ENCODE measurements at regions not wholly inside any gene's neighbourhood (a gene's known extent, or its start where the extent isn't known, plus 50 kb on each side); places are given as distances from the start of the nearest gene placed in this dataset.

- H3K4me3 ChIP-seq (ENCODE audit: low read depth in 1 of 2, low read length in 2 of 2) = no peak overlapping the region
- no peaks in the 10 kb centered on the region for H3K4me1 ChIP-seq (ENCODE audit: insufficient read depth, low read length)
- H3K9me3 ChIP-seq (ENCODE audit: low read length) = no peaks in the 10 kb centered on the region
- H3K27ac ChIP-seq (ENCODE audit: low read depth, low read length) = no peak overlapping the region
- no peaks in the 10 kb centered on the region for H3K36me3 ChIP-seq (ENCODE audit: insufficient read depth, low read length)
- H3K27me3 ChIP-seq (ENCODE audit: control insufficient read depth in 1 of 2, insufficient read depth in 2 of 2, low read length in 2 of 2) = no peaks in the 10 kb centered on the region
- H3K9ac ChIP-seq (ENCODE audit: low read length) = no peak overlapping the region
Observed at GRCh38 chr22:48943567-48944432, 883.9 kb downstream of the BRD1 start.

- no peak overlapping the region for H3K4me3 ChIP-seq (ENCODE audit: low read depth in 1 of 2, low read length in 2 of 2)
- no peak overlapping the region for H3K9ac ChIP-seq (ENCODE audit: low read length)
- no peaks in the 10 kb centered on the region for H3K4me1 ChIP-seq (ENCODE audit: insufficient read depth, low read length)
- no peaks in the 10 kb centered on the region for H3K36me3 ChIP-seq (ENCODE audit: insufficient read depth, low read length)
- H3K27me3 ChIP-seq (ENCODE audit: control insufficient read depth in 1 of 2, insufficient read depth in 2 of 2, low read length in 2 of 2) = no peaks in the 10 kb centered on the region
- no peaks in the 10 kb centered on the region for H3K9me3 ChIP-seq (ENCODE audit: low read length)
- no peak overlapping the region for H3K27ac ChIP-seq (ENCODE audit: low read depth, low read length)
Observed at GRCh38 chr22:48942698-48943566, 884.7 kb downstream of the BRD1 start.

DNA sequence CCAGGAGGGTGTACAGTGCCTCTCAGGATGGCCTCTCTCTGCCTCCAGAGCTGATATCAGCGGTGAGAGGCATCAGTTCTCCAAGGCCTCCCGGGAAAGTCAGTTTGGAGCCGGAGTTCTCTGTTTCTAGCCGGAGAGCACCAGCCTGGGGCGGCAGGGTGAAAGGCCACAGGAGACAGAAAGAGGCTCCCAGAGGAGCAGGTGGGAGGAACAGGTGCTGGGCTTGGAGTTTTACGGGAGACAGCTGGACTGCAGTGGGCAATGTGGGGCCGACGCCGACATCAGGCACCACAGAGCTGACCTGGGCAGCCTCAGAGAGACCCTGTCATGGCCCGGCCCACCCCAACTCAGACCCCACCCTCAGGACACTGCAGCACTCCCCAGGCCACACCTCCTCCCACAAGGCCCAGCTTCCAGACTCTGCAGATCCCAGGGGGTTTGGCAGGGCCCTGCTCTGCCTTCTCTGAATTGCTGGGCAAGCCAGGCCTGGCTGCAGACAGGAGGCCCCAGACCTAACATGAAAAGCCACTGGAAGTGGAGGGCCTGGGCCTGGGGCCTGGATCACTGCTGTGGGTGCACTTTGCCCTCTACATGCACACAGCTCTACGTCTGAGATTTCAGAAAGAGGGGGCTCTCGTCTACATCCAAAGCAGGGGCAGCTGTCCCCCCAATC lies 885.6 kb downstream of the BRD1 start:
- Histone ChIP-seq H3K36me3 (ENCODE audit: insufficient read depth, low read length) (no peaks in the 10 kb centered on the region), H3K4me3 (ENCODE audit: low read depth in 1 of 2, low read length in 2 of 2) (no peak overlapping the region), H3K9me3 (ENCODE audit: low read length) (no peaks in the 10 kb centered on the region), H3K4me1 (ENCODE audit: insufficient read depth, low read length) (no peaks in the 10 kb centered on the region), H3K27ac (ENCODE audit: low read depth, low read length) (no peak overlapping the region), H3K27me3 (ENCODE audit: control insufficient read depth in 1 of 2, insufficient read depth in 2 of 2, low read length in 2 of 2) (no peaks in the 10 kb centered on the region), H3K9ac (ENCODE audit: low read length) (no peak overlapping the region)

DNA sequence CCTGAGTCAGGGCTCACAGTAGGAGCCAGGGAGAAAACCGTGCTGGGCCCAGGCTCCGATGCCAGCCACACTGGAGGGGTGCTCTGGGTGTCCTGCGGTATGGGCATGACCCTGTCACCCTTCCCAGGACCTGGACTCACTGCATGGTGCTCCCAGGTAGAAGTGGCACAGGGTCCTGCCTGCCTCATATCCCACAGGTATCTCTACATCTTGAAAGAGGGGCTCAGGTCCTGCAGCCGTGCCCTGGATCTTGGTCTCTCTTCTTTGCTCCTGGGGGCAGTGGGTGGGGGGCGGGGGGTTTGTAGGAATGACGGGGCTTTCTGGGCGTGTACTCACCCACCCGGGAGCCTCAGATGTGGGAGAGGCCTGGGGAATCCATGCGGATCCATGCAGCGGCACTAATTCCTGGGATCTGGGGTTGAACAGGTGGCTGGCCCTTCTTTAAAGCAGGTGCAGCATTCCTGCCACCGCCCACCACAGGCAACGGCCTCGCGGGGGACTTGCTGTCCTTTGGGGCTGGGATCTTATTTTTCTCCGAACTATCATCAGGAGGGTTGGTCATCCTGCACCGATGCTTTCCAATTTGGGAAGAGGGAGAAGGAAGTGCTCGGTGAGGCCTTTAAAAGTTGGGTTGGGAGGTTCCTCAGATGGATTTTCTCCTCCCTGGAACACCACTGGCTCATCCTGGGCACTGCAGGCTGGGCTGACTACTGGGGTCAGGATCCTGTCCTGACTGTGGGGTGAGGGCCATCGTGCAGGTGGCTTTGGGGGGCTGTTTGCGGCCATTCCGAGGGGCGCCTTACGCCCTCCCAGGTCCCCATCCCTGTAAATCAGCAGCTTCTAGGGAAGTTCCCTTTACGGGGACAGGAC lies 886.4 kb downstream of the BRD1 start:
- Histone ChIP-seq H3K4me1 (ENCODE audit: insufficient read depth, low read length) (no peaks in the 10 kb centered on the region), H3K27me3 (ENCODE audit: control insufficient read depth in 1 of 2, insufficient read depth in 2 of 2, low read length in 2 of 2) (no peaks in the 10 kb centered on the region), H3K9me3 (ENCODE audit: low read length) (no peaks in the 10 kb centered on the region), H3K27ac (ENCODE audit: low read depth, low read length) (no peak overlapping the region), H3K9ac (ENCODE audit: low read length) (no peak overlapping the region), H3K4me3 (ENCODE audit: low read depth in 1 of 2, low read length in 2 of 2) (no peak overlapping the region), H3K36me3 (ENCODE audit: insufficient read depth, low read length) (no peaks in the 10 kb centered on the region)

GRCh38 chr22:48940266-48941032 lies 887.2 kb downstream of the BRD1 start:
- no peaks in the 10 kb centered on the region for H3K9me3 ChIP-seq (ENCODE audit: low read length)
- no peak overlapping the region for H3K9ac ChIP-seq (ENCODE audit: low read length)

GRCh38 chr22:48939441-48940265 lies 888.0 kb downstream of the BRD1 start:
- Histone ChIP-seq H3K9ac (ENCODE audit: low read length) (no peak overlapping the region), H3K4me1 (ENCODE audit: insufficient read depth, low read length) (no peaks in the 10 kb centered on the region), H3K27me3 (ENCODE audit: control insufficient read depth in 1 of 2, insufficient read depth in 2 of 2, low read length in 2 of 2) (no peaks in the 10 kb centered on the region), H3K9me3 (ENCODE audit: low read length) (no peaks in the 10 kb centered on the region), H3K36me3 (ENCODE audit: insufficient read depth, low read length) (no peaks in the 10 kb centered on the region), H3K4me3 (ENCODE audit: low read depth in 1 of 2, low read length in 2 of 2) (no peak overlapping the region), H3K27ac (ENCODE audit: low read depth, low read length) (no peak overlapping the region)

More at GRCh38 chr22:48940266-48941032, 887.2 kb downstream of the BRD1 start:
- H3K27me3 ChIP-seq (ENCODE audit: control insufficient read depth in 1 of 2, insufficient read depth in 2 of 2, low read length in 2 of 2) = no peaks in the 10 kb centered on the region
- H3K27ac ChIP-seq (ENCODE audit: low read depth, low read length) = no peak overlapping the region
- no peak overlapping the region for H3K4me3 ChIP-seq (ENCODE audit: low read depth in 1 of 2, low read length in 2 of 2)
- H3K4me1 ChIP-seq (ENCODE audit: insufficient read depth, low read length) = no peaks in the 10 kb centered on the region
- no peaks in the 10 kb centered on the region for H3K36me3 ChIP-seq (ENCODE audit: insufficient read depth, low read length)

DNA sequence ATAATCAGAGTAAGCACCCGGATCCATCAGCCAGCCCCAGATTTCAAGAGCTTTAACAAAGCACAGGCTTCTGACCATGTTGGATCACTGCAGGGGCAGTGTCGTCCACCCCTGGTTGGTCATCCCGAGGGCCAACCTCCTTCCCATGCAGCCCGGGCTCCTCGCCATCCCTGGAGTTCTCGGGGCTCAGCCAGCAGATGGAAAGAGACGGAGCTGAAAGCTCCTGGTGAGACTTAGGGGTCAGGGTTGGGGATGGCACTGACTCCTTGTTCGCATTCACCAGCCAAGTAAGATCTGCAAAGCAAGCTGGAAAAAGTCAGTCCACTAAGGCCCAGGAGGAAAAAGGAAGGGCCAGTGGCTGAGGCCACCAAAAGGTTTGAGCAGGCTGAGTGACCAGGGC lies 888.9 kb downstream of the BRD1 start:
- Histone ChIP-seq H3K4me1 (ENCODE audit: insufficient read depth, low read length) (no peaks in the 10 kb centered on the region), H3K36me3 (ENCODE audit: insufficient read depth, low read length) (no peaks in the 10 kb centered on the region), H3K9ac (ENCODE audit: low read length) (no peak overlapping the region), H3K4me3 (ENCODE audit: low read depth in 1 of 2, low read length in 2 of 2) (no peak overlapping the region), H3K27me3 (ENCODE audit: control insufficient read depth in 1 of 2, insufficient read depth in 2 of 2, low read length in 2 of 2) (no peaks in the 10 kb centered on the region), H3K27ac (ENCODE audit: low read depth, low read length) (no peak overlapping the region), H3K9me3 (ENCODE audit: low read length) (no peaks in the 10 kb centered on the region)

DNA sequence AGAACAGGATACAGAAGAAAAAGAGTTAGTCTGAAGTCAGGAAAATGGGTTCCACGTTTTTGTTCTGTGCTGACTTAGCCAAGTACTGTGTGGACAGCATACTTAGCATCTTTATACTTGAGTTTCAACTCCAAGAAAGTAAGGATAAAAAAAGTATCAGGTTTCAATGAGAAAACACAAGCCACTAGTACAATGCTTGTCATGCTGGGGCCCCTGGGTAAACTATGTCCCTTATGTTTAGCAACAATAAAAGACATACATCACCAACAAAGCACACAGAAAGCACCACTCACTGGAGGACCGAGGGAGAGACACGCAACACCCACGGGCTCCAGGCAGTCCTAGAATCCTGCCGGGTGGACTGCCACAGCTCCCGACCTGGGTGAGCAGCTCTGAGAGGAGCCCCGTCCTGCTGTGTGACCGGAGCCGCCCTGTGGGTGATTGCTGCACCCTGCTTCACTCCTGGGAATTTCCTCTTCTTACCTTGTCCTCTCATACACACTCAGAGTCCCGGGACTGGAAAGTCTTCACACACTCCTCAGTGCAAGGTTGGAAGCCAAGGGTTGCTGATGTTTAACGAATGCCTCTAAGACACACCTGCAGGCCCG lies 890.5 kb downstream of the BRD1 start:
- Histone ChIP-seq H3K27ac (ENCODE audit: low read depth, low read length) (no peak overlapping the region), H3K9me3 (ENCODE audit: low read length) (no peaks in the 10 kb centered on the region), H3K27me3 (ENCODE audit: control insufficient read depth in 1 of 2, insufficient read depth in 2 of 2, low read length in 2 of 2) (no peaks in the 10 kb centered on the region), H3K9ac (ENCODE audit: low read length) (no peak overlapping the region), H3K4me1 (ENCODE audit: insufficient read depth, low read length) (no peaks in the 10 kb centered on the region), H3K36me3 (ENCODE audit: insufficient read depth, low read length) (no peaks in the 10 kb centered on the region), H3K4me3 (ENCODE audit: low read depth in 1 of 2, low read length in 2 of 2) (no peak overlapping the region)

GRCh38 chr22:48936391-48936790 lies 891.3 kb downstream of the BRD1 start:
- H3K9me3 ChIP-seq (ENCODE audit: low read length) = no peaks in the 10 kb centered on the region
- H3K4me3 ChIP-seq (ENCODE audit: low read depth in 1 of 2, low read length in 2 of 2) = no peak overlapping the region
- H3K27me3 ChIP-seq (ENCODE audit: control insufficient read depth in 1 of 2, insufficient read depth in 2 of 2, low read length in 2 of 2) = no peaks in the 10 kb centered on the region
- H3K27ac ChIP-seq (ENCODE audit: low read depth, low read length) = no peak overlapping the region
- H3K4me1 ChIP-seq (ENCODE audit: insufficient read depth, low read length) = no peaks in the 10 kb centered on the region
- no peaks in the 10 kb centered on the region for H3K36me3 ChIP-seq (ENCODE audit: insufficient read depth, low read length)
- H3K9ac ChIP-seq (ENCODE audit: low read length) = no peak overlapping the region
